Stimulated activated naive CD8-positive, alpha-beta T cell treated with anti-CD3 and anti-CD28 coated beads, Interleukin-15, Interleukin-2, amounts not matched to agents 100 U/mL and 50 U/mL, for 24 hours (primary cell): ENCODE measurements at regions not wholly inside any gene's neighbourhood (a gene's known extent, or its start where the extent isn't known, plus 50 kb on each side); places are given as distances from the start of the nearest gene placed in this dataset.
"Not testable (repeated sequence)": the region's sequence is repeated elsewhere in the genome, so short reads cannot be mapped to it uniquely, and the experiment has no call there.

ENCODE experiments used
- ATAC-seq: fragments of 150-1000 bp; cut with Tn5 transposase; one replicate; pipeline ENCODE4 v1.10.0; 2021
- DNase-seq: peaks from one replicate; pipeline ENCODE4 v3.0.0; 2021

- no peak for DNase-seq
- no peak for ATAC-seq
Measured at GRCh38 chr15:81723701-81724100, 322.1 kb downstream of the MEX3B start.

- no peak for DNase-seq
- ATAC-seq: no peak
Measured at GRCh38 chr15:81723113-81723651, 322.6 kb downstream of the MEX3B start.

DNA sequence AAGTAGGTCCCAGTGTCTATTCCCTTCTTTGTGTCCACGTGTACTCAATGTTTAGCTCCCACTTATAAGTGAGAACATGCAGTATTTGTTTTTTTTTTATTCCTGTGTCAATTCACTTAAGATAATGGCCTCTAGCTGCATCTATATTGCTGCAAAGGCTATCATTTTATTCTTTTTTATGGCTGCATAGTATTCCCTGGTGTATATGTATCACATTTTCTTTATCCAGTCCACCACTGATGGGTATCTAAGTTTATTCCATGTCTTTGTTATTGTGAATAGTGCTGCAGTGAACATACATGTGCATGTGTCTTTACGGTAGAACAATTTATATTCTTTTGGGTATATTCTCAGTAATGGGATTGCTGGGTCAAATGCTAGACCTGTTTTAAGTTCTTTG, 329.4 kb downstream of the MEX3B start:
- DNase-seq, ATAC-seq: not testable (repeated sequence)

- ATAC-seq (no peak), DNase-seq (no peak)
Measured at GRCh38 chr15:81710328-81710727, 335.5 kb downstream of the MEX3B start.

GRCh38 chr15:81706816-81707346, 332.9 kb upstream of the TMC3 start:
- DNase-seq, ATAC-seq: not testable (repeated sequence)

GRCh38 chr15:81705727-81706126, 331.7 kb upstream of the TMC3 start:
- DNase-seq, ATAC-seq: not testable (repeated sequence)

DNA sequence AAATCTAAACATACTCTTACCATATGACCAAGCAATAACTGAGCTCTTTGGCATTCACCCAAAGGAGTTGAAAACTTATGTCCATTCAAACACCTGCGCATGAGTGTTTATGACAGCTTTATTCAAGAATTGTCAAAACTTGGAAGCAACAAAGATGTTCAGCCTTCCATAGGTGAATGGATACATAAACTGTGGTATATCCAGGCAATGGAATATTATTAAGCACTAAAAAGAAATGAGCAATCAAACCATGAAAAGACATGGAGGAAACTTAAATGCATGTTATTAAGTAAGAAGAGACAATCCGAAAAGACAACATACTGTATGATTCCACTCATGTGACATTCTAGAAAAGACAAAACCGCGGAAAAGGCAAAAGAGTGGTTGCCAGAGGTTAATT, 312.0 kb upstream of the TMC3 start:
- DNase-seq (no peak), ATAC-seq (no peak)

DNA sequence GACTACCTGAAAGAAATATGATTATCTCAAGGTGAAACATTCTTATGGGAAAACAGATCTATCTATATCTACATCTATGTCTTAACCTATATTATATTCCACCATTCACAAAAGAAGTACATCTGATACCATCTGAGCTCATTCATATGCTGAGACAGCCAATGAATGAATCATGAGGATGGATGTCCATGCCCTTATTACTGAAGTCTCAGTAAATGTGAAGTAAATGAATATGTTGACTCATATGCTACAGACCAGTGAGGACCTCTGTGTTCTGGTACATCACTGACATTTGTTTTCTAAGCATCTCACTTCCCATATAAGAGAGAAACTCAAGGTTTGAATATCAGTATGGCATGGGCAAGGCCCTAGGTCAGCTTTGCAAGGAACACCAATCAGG, 311.2 kb upstream of the TMC3 start:
- DNase-seq: no peak
- no peak for ATAC-seq

DNA sequence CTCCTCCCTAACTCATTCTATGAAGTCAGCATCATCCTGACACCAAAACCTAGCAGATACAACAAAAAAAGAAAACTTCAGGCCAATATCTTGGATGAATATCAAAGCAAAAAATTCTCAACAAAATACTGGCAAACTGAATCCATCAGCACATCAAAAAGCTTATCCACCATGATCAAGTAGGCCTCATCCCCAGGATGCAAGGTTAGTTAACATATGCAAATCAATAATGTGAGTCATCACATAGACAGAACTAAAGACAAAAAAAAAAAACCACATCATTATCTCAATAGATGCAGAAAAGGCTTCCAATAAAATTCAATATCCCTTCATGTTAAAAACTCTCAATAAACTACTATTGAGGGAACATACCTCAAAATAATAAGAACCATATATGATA, 306.8 kb upstream of the TMC3 start:
- ATAC-seq (no peak), DNase-seq (no peak)

DNA sequence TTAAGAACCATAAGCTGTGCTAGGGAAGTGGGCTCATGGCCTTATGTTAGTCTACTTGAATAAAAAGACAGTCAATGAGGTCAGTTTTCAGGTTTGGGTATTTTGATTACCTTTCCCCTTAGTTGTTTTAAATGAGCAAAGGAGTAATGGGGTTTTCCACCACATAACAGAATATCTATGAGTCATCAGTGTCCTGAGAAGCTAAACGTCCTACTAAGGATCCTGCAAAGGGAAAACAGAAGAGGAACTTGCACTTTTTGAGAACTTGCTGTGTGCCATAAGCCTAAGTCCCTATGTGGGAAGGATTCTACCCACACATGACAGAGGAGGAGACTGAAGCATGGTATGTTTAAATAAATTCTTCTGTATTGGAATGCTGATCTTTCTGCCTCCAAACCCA, 292.8 kb upstream of the TMC3 start:
- no peak for ATAC-seq
- no peak for DNase-seq

DNA sequence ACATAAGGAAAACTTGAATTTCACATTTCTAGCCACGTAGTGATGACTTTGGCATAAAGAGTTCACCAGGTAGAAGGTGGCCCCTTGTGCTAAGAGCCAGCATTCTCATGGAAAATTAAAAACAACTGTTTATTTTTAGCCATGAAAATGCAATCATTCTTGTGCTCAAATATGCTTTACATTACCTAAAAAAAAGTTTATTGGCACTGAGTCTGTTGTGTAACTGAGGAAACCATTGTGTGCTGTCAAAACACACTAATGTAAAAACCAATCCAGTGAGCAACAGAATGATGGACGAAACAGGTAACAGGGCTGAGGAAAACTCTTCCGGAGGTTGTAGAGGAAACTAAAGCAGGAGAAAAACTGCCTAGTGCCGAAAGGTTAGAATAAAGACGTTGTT, 287.0 kb upstream of the TMC3 start:
- DNase-seq (no peak), ATAC-seq (no peak)

DNA sequence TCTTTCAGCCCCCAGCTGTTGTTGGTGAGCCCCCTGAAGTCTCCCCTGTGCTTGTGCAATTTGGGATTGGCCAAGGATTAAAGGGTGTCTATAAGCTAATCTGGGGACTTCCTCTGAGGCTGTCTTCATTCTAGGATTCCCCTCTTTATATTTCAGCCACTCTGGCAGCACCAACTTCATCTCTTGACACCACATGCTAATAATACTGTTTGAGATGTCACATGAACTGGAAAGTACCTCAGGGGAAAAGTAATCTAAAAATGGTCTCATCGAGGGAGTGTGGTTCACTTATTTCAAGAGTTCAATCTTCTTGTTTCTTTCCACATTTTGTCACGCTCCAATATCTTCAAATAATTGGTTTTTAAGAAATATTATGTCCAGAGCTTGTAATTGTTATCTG, 279.2 kb upstream of the TMC3 start:
- no peak for ATAC-seq
- DNase-seq: no peak

DNA sequence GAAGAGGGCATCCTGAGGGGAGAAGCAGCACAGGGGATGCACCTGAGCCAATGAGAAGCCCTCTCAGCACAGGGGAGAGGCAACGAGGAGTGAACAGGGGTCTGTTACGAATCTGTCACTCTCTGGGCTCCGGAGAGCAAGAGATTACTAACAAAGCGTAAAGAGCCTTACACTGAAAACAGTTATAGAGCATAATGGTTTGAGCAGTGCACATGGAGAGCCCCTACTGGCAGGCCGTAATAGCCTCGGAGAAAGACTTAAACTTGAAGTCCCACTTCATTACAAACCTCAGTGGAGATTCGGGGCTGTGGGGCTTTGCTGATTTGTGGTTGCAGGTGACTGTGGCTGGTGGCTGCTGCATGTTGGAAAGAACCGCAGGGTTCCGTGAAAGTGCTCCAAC, 271.5 kb upstream of the TMC3 start:
- no peak for DNase-seq
- ATAC-seq: no peak

DNA sequence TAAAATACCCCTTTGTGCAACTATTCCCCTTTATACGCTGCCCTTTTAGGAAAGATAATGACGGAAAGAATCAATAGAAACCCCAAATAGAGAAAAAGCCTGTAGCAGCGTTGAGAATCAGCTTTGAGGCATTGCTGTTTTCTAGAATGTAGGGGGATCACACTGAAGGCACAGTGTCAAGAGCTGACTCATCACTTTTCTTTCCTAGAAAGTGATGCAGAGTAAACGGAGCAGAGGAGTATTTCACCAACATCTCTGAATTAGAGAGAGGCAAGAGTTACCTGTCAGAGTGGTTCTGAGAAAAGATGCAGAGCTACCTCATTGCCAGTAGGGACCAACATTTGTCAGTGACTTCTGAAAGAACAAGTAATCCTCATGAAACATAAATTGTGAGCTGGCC, 269.8 kb upstream of the TMC3 start:
- ATAC-seq (no peak), DNase-seq (no peak)

DNA sequence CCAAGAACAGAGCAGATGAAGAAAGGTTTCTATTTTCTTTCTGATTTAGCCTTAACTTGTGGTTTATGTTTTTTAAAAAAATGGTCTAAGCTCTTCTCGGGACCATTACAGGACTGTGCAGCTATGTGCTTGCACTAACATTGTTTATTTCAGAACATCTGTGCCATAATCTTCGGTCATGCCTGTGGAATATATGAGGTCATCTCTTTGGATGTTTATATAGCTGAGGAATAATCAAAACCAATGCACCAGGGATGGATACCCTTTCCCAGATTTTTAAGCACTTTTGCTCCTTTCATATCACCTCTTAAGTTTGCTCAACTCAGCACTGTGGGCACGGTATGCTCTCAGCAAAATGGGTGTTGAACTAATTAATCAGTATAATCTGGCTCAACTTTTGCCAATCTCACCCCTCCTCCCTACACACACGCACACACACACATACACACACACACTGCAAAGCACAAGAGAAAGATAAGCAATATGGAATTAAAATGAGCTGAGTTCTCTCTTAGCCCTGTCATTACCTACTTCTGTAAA, 268.5 kb upstream of the TMC3 start:
- DNase-seq: no peak
- ATAC-seq: no peak

- not testable (repeated sequence) for ATAC-seq, DNase-seq
Measured at GRCh38 chr15:81636064-81636463, 262.1 kb upstream of the TMC3 start.

DNA sequence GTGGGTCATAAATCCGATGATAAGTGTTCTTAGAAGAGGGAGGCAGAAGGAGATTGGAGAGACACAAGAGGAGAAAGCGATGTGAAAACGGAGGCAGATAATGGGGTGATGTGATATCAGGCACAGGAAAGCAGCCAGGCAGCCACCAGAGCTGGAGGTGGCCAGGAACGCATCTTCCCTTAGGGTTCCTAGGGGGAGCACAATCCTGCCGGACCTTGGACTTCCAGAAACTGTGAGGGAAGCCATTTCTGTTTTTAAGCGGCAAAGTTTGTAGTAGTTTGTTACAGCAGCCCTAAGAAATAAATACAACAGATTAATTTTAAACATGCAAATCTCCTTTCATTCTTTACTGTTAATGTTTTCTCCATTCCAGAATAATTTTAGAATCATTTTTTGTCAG, 259.9 kb upstream of the TMC3 start:
- ATAC-seq (no peak), DNase-seq (no peak)

DNA sequence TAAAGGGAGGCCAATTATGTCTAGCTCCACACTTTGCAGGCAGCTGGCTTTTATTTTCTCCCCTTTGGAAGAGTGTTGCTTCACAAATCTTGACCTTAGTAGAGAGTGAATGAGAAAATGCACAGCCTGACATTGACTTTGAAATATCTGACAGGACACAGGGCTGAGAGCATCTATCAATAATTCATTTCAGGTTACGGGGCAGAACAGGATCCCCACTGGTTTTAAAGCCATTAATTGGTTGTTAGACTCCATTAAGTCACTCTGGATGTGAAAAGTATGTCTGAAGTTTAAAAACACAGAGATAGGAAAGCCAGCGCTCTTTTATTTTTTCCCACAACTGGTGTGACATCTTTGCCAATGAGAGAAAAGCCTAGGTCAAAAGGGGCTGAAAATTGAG, 251.9 kb upstream of the TMC3 start:
- DNase-seq (no peak), ATAC-seq (no peak)

GRCh38 chr15:81619002-81619401, 245.0 kb upstream of the TMC3 start:
- DNase-seq (no peak), ATAC-seq (no peak)

DNA sequence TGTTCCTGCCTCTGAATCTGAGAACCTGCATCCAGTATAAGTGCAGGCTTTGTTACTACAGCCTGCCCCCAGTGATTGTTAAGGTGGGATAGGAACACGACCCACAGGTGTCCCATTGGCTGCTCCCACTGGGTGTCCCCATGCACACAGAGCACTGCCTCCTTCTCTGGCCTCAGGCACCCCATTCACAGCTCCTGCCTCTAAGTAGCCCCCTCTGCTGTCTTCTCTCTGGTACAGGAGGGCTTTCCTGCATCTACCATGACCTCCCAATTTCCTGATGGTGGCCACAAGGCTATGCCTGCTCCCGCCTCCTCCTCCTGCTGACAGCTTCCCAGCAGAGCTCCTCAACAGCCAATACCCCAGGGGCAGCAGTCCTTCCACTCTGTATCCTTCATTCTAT, 238.6 kb upstream of the TMC3 start:
- DNase-seq: no peak
- ATAC-seq: no peak

DNA sequence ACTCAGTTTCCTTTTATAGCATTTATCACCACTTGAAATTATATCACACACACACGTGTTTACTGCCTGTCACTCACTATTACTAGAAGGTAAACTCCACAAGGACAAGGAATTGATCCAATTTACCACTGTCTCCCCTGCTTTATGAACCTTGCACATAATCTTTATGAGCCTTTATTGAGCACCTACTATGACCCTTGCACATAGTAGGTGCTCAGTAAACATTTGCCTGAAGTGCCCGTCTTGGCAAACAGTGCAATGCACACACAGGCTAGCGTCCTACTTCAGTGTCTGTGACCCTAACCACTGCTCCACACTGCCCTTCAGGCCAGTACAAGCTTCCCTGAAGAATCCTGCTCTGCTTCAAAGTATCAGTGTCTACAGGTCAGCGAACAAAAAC, 237.7 kb upstream of the TMC3 start:
- no peak for ATAC-seq
- DNase-seq: no peak

GRCh38 chr15:81608309-81608829, 234.4 kb upstream of the TMC3 start:
- ATAC-seq (no peak), DNase-seq (no peak)

DNA sequence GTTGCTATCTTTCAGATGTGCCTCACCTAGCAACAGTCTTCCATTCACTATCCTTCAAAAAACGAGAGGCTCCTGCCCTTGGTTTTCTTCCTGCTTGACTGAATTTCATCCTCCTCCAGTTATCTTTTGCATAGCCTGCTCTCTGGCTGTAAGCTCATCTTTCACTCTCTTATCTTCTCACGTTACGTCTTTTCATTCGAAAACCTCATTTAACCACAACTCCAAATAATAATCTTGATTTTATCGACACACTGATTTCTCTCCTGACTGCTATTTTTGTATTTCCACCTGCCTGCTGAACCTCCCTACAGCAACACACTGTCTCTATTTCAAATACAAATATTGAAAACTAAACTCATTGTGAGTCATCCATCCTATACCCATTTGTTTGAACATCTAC, 230.7 kb upstream of the TMC3 start:
- ATAC-seq: no peak
- DNase-seq: no peak

DNA sequence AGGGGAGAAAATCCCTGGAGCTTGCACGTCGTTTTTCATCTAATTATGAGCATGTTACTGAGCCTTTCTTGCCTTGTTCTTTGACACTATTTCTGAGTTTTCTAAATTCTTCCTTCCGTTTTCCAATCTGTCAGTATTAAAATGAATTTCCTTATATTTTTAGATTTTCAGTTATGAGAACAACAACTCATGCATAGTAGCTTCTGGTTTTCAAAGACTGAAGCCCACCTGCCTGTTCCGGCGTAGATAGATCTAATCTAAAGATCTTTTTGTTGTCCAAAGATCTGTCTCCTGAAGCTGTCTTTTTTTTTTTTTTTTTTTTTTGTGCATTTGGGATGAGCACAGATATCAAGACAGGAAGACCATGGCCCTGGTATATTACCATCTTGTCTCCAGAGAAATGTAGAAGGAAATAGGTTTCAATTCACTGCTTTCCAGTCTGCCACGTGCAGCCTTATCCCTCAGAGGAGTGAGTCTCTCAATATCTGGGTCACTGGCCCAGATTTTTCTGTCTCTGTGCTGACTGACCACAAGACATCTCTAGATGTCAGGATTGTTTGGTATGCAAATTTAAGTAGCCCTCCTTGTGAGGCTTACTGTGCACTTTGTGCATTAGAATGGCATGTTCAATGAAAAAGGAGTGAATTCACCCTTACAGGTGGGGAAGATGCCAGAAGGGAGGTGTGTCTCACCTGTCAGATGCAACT, 222.3 kb upstream of the TMC3 start:
- ATAC-seq: no peak

More for the DNA sequence above, 222.3 kb upstream of the TMC3 start:
- no peak for DNase-seq
